Adrenal gland (tissue), 5 donors: ENCODE measurements at regions not wholly inside any gene's neighbourhood (a gene's known extent, or its start where the extent isn't known, plus 50 kb on each side); places are given as distances from the start of the nearest gene placed in this dataset.
"Not testable (repeated sequence)": the region's sequence is repeated elsewhere in the genome, so short reads cannot be mapped to it uniquely, and the experiment has no call there.

Source experiments
- CTCF ChIP-seq, 6 experiments: fragments of 450-650 bp in 4 of 6; fragments of 200-600 bp in 2 of 6; sonication (generic) in 1 of 6; IDR thresholded peaks; 1 replicate in 5 of 6; 2 replicates in 1 of 6; pipeline versions ENCODE4 v1.5.1 to v1.8.0; 2016 to 2021; ENCODE audit warnings: antibody characterized with exemption in 6 of 6, mild to moderate bottlenecking in 2 of 6, moderate library complexity in 1 of 6
- POLR2A ChIP-seq, 2 donors: fragments of 450-650 bp; IDR thresholded peaks; one replicate each; pipeline ENCODE4 v1.6.1; 2017; ENCODE audit warnings: antibody characterized with exemption in 2 of 2, mild to moderate bottlenecking in 2 of 2, moderate library complexity in 1 of 2
- donor health status: DM: no; HTN: no; CAD: no.

GRCh38 chr4:170194794-170195193 lies 105.0 kb upstream of the AADAT start:
- not testable (repeated sequence) for TF ChIP-seq POLR2A, CTCF (IDR thresholded peaks at IDR 0.05)
